Mammary epithelial cell (primary cell): ENCODE measurements at regions not wholly inside any gene's neighbourhood (a gene's known extent, or its start where the extent isn't known, plus 50 kb on each side); places are given as distances from the start of the nearest gene placed in this dataset.

ENCODE experiments used
- CTCF ChIP-seq, 2 donors: IDR thresholded peaks in 1 of 2; conservative IDR thresholded peaks in 1 of 2; 2 replicates each; pipeline ENCODE4 v1.5.1; 2011 to 2012; ENCODE audit warnings: inconsistent platforms in 2 of 2, low read length in 2 of 2, mild to moderate bottlenecking in 2 of 2, control low read depth in 1 of 2, low read depth in 1 of 2; ENCODE audit not compliant: insufficient read depth in 1 of 2; ENCODE audit errors: extremely low read depth in 1 of 2
- EZH2 ChIP-seq: IDR thresholded peaks from 2 replicates; pipeline ENCODE4 v1.6.1; 2012; ENCODE audit warnings: low read length, inconsistent platforms, borderline replicate concordance

DNA sequence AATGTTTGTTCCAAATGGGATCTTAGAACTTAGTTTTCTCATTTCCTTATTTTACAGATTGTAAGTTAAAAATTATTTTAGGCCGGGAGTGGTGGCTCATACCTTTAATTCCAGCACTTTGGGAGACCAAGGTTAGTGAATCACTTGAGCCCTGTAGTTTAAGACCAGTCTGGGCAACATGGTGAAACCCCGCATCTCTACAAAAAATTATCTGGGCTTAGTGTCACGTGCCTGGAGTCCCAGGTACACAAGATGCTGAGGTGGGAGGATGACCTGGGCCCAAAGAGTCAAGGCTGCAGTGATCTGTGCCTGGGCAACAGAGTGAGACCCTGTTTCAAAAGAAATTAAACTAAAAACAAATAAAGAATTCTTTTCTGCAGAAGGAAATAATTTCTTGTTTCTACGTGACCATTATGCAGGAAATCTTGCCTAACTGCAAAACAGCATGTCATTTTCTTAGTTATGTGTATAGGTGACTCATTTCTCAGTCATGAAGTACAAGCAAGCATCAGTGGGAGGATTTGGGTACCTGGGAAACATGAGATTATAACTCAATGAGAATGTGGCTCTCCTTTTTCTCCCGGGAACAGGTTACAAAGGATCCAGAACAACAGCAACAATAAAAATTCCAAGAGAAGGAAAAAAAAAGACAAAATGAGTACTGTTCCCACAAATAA, 375.1 kb upstream of the ST8SIA4 start:
- TF ChIP-seq CTCF (conservative IDR thresholded peaks at IDR 0.05 in 1 of 2, IDR thresholded peaks at IDR 0.05 in 1 of 2; ENCODE audit: extremely low read depth in 1 of 2, insufficient read depth in 1 of 2, low read depth in 1 of 2, low read length in 2 of 2) = no peak
- TF ChIP-seq EZH2 = no peak
